A673 (cell line): ENCODE measurements at regions not wholly inside any gene's neighbourhood (a gene's known extent, or its start where the extent isn't known, plus 50 kb on each side); places are given as distances from the start of the nearest gene placed in this dataset.

ENCODE experiments used
- BruUV-seq: library from RNA; stranded (reverse); fragments of 400-500 nt; replicated peaks from 2 replicates; lab custom pipeline; 2021; lab: Mats Ljungman, UMichigan
- CTCF ChIA-PET: fragments of 300-600 bp; sonication (Branson Sonifier 250); formaldehyde crosslinking; loops from one replicate; lab custom pipeline; 2022; ENCODE audit warnings: antibody characterized with exemption; lab: Charles Lee
- POLR2A ChIA-PET: fragments of 300-600 bp; sonication (Branson Sonifier 250); formaldehyde crosslinking; loops from one replicate; lab custom pipeline; 2022; ENCODE audit warnings: antibody characterized with exemption; ENCODE audit not compliant: low non-redundant PET; lab: Charles Lee
- DNase-seq: peaks from one replicate; pipeline ENCODE4 v3.0.0-alpha.2; 2015; ENCODE audit warnings: low spot score
- H3K27ac ChIP-seq: fragments of 200-600 bp; sonication (generic); 2 replicates; pipeline ENCODE4 v1.5.1; 2016; ENCODE audit warnings: mixed run types, low read depth, mild to moderate bottlenecking, mixed read lengths, antibody characterized with exemption, low read length; ENCODE audit not compliant: poor library complexity, severe bottlenecking
- H3K27me3 ChIP-seq: fragments of 200-600 bp; sonication (generic); replicated peaks from 2 replicates; pipeline ENCODE4 v1.6.1; 2017; ENCODE audit warnings: mixed run types, low read depth, mild to moderate bottlenecking, mixed read lengths, antibody characterized with exemption, low read length; ENCODE audit not compliant: insufficient read depth, poor library complexity
- H3K36me3 ChIP-seq: fragments of 200-600 bp; sonication (generic); 2 replicates; pipeline ENCODE4 v1.6.1; 2016; ENCODE audit warnings: mixed run types, mild to moderate bottlenecking, mixed read lengths, antibody characterized with exemption, low read length; ENCODE audit not compliant: insufficient read depth, poor library complexity, severe bottlenecking
- H3K4me1 ChIP-seq: fragments of 200-600 bp; sonication (generic); 2 replicates; pipeline ENCODE4 v1.6.1; 2017; ENCODE audit warnings: mixed run types, mild to moderate bottlenecking, mixed read lengths, antibody characterized with exemption, low read length; ENCODE audit not compliant: insufficient read depth, poor library complexity, severe bottlenecking
- H3K4me3 ChIP-seq: fragments of 200-600 bp; sonication (generic); 2 replicates; pipeline ENCODE4 v1.5.1; 2016; ENCODE audit warnings: low read depth, mixed run types, mild to moderate bottlenecking, mixed read lengths, low read length; ENCODE audit not compliant: poor library complexity, severe bottlenecking
- H3K9me3 ChIP-seq: fragments of 200-600 bp; sonication (generic); 2 replicates; pipeline ENCODE4 v1.6.1; 2016; ENCODE audit warnings: mixed run types, low read depth, mild to moderate bottlenecking, mixed read lengths, antibody characterized with exemption, low read length; ENCODE audit not compliant: poor library complexity, severe bottlenecking
- CTCF ChIP-seq: fragments of 300-800, 200-600 bp; sonication (generic); conservative IDR thresholded peaks from 2 replicates; pipeline ENCODE4 v1.5.1; 2017; ENCODE audit warnings: low read depth, mild to moderate bottlenecking, antibody characterized with exemption, low read length, moderate library complexity, mixed read lengths
- EZH2 ChIP-seq: fragments of 200-600 bp; sonication (generic); IDR thresholded peaks from 2 replicates; pipeline ENCODE4 v1.6.1; 2017; ENCODE audit warnings: borderline replicate concordance, low read depth, mild to moderate bottlenecking, mixed read lengths, antibody characterized with exemption, low read length; ENCODE audit not compliant: poor library complexity, severe bottlenecking
- intact Hi-C: fragments of 100-400 bp; cut with micrococcal nuclease; formaldehyde crosslinking; loops from one replicate; pipeline ENCODE4 v1.10.0; 2022; ENCODE audit not compliant: unreplicated experiment

DNA sequence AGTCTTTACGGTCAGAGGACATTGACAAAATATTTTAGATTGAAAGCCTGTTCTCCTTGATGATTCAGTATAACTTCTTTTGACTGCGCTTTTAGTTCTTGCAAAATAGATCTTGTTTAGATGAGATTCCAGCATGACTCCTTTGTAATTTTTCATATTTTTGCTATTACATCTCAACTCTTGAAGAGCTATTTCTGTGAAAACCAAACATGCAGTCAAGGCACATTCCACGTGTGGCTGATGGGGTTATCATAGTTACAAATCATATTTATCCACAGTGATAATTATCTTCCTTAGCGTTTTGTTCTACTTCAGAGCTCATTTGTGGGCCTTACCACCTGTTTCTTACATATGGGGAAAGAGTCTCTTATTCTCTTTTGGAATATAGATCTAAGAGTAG lies 238.8 kb upstream of the DMRT1 start:
- ChIA-PET POLR2A (no interaction called here), CTCF (no interaction called here)
- no peak for TF ChIP-seq CTCF
- no peak for TF ChIP-seq EZH2

GRCh38 chr9:603126-603525 lies 238.4 kb upstream of the DMRT1 start:
- POLR2A ChIA-PET = no interaction called here
- no TSS peak for BruUV-seq
- no peak for TF ChIP-seq EZH2
- no peak for TF ChIP-seq CTCF
- peaks cover 17% of the 10 kb centered on the region for H3K27me3 ChIP-seq
- no peak overlapping the region for H3K27ac ChIP-seq
- no peaks in the 10 kb centered on the region for H3K36me3 ChIP-seq
- intact Hi-C loops = no loop called here
- CTCF ChIA-PET = no interaction called here
- no peak for DNase-seq
- H3K4me3 ChIP-seq = no peak overlapping the region
- H3K4me1 ChIP-seq = no peaks in the 10 kb centered on the region
- H3K9me3 ChIP-seq = no peaks in the 10 kb centered on the region

More for the DNA sequence above, 238.8 kb upstream of the DMRT1 start:
- Histone ChIP-seq H3K9me3 (no peaks in the 10 kb centered on the region), H3K27ac (no peak overlapping the region), H3K4me3 (no peak overlapping the region), H3K4me1 (no peaks in the 10 kb centered on the region), H3K36me3 (no peaks in the 10 kb centered on the region), H3K27me3 (peaks cover 17% of the 10 kb centered on the region)
- intact Hi-C loops = no loop called here
- DNase-seq = no peak
- BruUV-seq = no TSS peak

DNA sequence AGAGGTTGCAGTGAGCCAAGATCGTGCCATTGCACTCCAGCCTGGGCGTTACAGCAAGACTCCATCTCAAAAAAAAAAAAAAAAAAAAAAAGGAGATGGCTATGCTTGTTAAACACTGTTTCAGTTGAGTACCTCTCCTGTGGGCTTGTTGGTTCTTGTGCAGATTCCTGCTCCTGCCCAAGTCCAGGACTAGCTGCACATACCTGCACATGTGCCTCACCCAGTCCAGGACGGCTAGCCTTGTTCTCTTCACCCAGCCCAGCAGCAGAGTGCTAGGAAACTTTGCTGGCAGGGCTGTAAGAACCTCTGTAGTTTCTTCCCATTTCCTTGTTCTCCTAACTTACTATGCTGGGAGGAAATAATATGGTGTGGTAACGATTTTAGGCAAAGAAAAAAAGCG lies 234.1 kb upstream of the DMRT1 start:
- no peak for TF ChIP-seq EZH2
- TF ChIP-seq CTCF = no peak
- no peak for DNase-seq
- ChIA-PET CTCF (no interaction called here), POLR2A (no interaction called here)
- Histone ChIP-seq H3K4me3 (no peak overlapping the region), H3K9me3 (no peaks in the 10 kb centered on the region), H3K27me3 (peaks cover 7% of the 10 kb centered on the region), H3K4me1 (no peaks in the 10 kb centered on the region), H3K27ac (no peak overlapping the region), H3K36me3 (no peaks in the 10 kb centered on the region)
- intact Hi-C loops = no loop called here
- no TSS peak for BruUV-seq
